ENCODE measurements at regions not wholly inside any gene's neighbourhood (a gene's known extent, or its start where the extent isn't known, plus 50 kb on each side); places are given as distances from the start of the nearest gene placed in this dataset.

DNA sequence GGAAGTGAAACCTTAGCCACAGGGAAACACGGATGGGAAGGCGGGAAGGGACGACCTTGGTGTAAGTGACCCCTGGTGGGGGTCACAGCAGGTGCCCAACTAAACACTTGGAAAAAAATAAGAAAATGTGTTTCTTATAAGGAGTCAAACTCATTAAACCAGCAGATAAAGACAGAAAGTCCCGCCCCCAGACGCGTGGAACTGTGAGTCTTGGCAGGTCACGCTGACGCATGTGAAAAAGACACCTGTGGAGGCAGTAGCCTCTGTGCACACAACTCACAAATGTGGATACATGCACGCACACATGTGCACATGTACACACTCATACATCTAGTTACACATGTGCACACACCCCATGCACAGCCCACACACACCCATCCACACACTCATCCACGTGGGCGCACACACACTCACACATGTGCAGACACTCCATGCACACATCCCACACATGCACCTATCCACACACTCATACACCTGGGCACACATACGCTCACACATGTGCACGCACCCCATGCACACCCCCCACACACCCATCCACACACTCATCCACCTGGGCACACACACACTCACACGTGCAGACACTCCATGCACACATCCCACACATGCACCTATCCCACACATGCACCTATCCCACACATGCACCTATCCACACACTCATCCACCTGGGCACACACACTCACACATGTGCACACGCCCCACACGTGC is 432.4 kb downstream of the SOX9 start:
- POLR2A ChIA-PET: no interaction called here
- CTCF ChIA-PET: no interaction called here
- TF ChIP-seq, protein P1, sequence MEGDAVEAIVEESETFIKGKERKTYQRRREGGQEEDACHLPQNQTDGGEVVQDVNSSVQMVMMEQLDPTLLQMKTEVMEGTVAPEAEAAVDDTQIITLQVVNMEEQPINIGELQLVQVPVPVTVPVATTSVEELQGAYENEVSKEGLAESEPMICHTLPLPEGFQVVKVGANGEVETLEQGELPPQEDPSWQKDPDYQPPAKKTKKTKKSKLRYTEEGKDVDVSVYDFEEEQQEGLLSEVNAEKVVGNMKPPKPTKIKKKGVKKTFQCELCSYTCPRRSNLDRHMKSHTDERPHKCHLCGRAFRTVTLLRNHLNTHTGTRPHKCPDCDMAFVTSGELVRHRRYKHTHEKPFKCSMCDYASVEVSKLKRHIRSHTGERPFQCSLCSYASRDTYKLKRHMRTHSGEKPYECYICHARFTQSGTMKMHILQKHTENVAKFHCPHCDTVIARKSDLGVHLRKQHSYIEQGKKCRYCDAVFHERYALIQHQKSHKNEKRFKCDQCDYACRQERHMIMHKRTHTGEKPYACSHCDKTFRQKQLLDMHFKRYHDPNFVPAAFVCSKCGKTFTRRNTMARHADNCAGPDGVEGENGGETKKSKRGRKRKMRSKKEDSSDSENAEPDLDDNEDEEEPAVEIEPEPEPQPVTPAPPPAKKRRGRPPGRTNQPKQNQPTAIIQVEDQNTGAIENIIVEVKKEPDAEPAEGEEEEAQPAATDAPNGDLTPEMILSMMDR (IDR thresholded peaks at IDR 0.05; ENCODE audit: insufficient read depth, low read length, missing control alignments): no peak
- H3K4me3 ChIP-seq (ENCODE audit: low read depth, low read length): no peak overlapping the region
- DNase-seq (ENCODE audit: low read depth, low spot score): no peak

GRCh38 chr17:72554508-72554907 is 433.7 kb downstream of the SOX9 start:
- ChIA-PET CTCF (interaction anchor here (0.9 to 10.7 kb wide), 3 partner anchors 16 to 635 kb away, joined by 3 to 350 read pairs (median 3); no protein-coding TSS in a partner anchor), POLR2A (no interaction called here)
- no peak overlapping the region for H3K4me3 ChIP-seq (ENCODE audit: low read depth, low read length)
- TF ChIP-seq, protein P1 (IDR thresholded peaks at IDR 0.05; ENCODE audit: insufficient read depth, low read length, missing control alignments): no peak
- DNase-seq (ENCODE audit: low read depth, low spot score): no peak

- CTCF ChIA-PET: interaction anchor here (0.9 to 10.7 kb wide), 4 partner anchors 15 to 693 kb away, joined by 3 to 350 read pairs (median 39); no protein-coding TSS in a partner anchor
- POLR2A ChIA-PET: no interaction called here
- no peak for DNase-seq (ENCODE audit: low read depth, low spot score)
- TF ChIP-seq, protein P1 (IDR thresholded peaks at IDR 0.05; ENCODE audit: insufficient read depth, low read length, missing control alignments): no peak
- no peak overlapping the region for H3K4me3 ChIP-seq (ENCODE audit: low read depth, low read length)
These were observed 434.2 kb downstream of the SOX9 start for GRCh38 chr17:72555052-72555451.

DNA sequence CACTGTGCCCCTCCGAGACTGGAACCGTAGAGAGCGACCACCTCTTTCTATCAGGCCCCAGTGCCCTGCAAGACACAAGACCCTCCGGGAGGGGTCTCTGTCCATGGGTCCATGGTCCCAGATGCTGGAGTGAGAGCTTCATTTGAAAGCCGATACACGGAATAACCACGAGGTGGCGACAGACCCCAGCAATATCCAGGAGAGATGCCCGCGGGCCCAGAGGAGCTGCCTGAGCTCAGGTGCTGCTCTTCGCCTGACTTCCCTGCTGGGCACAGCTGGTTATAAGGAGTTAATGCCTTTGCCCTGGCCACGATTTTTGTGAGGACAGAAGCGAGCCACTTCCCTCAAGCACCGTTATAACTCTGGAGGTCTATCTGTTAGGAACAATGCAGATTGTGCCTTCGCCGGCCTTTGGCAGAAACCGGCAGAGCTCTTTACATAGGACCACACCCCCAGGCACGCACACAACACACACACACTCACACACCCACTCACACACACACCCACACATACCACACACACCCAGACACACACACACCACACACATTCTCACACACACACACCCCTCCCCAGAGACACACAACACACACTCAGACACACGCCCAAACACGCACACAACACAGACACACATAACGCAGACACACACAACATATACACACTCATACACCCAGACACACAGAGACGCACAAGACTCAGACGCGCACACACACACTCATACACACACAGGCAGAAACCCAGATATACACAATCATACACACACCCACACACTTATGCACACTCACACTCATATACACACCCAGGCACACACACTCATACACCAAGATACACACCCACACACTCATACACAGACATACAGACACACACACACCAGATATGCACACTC is 436.4 kb downstream of the SOX9 start:
- ChIA-PET POLR2A (interaction anchor here (0.5 to 1.1 kb wide), 3 partner anchors 35 to 675 kb away, joined by 3 read pairs; a partner anchor contains a TSS), CTCF (interaction anchor here (0.6 to 10.7 kb wide), 70 partner anchors 8 to 1790 kb away, joined by 3 to 350 read pairs (median 4); partner anchors contain the start of genes COG1 and SLC39A11)
- no peak for DNase-seq (ENCODE audit: low read depth, low spot score)
- TF ChIP-seq, protein P1 (IDR thresholded peaks at IDR 0.05; ENCODE audit: insufficient read depth, low read length, missing control alignments): peak; percentile 84
- no peak overlapping the region for H3K4me3 ChIP-seq (ENCODE audit: low read depth, low read length)

GRCh38 chr17:72558971-72559476 is 438.2 kb downstream of the SOX9 start:
- TF ChIP-seq, protein P1 (IDR thresholded peaks at IDR 0.05; ENCODE audit: insufficient read depth, low read length, missing control alignments): no peak
- H3K4me3 ChIP-seq (ENCODE audit: low read depth, low read length): no peak overlapping the region
- no peak for DNase-seq (ENCODE audit: low read depth, low spot score)
- POLR2A ChIA-PET: no interaction called here
- CTCF ChIA-PET: interaction anchor here (0.7 to 10.7 kb wide), 44 partner anchors 9 to 1792 kb away, joined by 3 to 350 read pairs (median 7); partner anchors contain the start of gene COG1
